Left ventricle myocardium superior (tissue), 1 donor: ENCODE measurements at regions not wholly inside any gene's neighbourhood (a gene's known extent, or its start where the extent isn't known, plus 50 kb on each side); places are given as distances from the start of the nearest gene placed in this dataset.

Source experiments
- ATAC-seq: fragments of 200-7000 bp; cut with Tn5 transposase; one replicate; pipeline ENCODE4 v1.9.1; 2020; ENCODE audit warnings: mild to moderate bottlenecking, moderate library complexity
- DNase-seq: peaks from one replicate; pipeline ENCODE4 v3.0.0-alpha.2; 2020
- intact Hi-C: fragments of 100-400 bp; cut with micrococcal nuclease; formaldehyde crosslinking; loops from one replicate; pipeline ENCODE4 v1.11.0; 2022
- donor health status: DM: no; HTN: yes; CAD: no; lungs with severe emphysema.

DNA sequence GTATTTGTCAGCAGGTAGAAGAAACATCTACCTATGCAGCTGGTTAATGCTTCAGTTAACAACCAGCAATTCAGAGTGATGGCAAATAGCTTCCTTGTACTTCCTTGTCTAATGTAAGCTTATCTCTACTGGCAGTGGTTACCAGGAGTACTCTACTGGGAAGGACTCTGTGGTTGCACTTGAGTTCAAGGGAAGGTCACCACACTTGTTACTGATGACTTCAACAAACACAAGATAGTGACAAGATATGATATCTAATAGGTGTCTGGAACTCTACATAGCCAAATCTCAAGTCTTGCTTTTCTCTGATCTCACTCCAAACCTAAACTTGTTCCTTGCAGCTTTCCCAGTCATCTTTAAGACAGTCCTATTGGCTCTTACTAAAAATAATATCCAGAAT is 1644.9 kb upstream of the TENM3 start:
- no peak for ATAC-seq
- intact Hi-C loops, result no loop called here
- no peak for DNase-seq

DNA sequence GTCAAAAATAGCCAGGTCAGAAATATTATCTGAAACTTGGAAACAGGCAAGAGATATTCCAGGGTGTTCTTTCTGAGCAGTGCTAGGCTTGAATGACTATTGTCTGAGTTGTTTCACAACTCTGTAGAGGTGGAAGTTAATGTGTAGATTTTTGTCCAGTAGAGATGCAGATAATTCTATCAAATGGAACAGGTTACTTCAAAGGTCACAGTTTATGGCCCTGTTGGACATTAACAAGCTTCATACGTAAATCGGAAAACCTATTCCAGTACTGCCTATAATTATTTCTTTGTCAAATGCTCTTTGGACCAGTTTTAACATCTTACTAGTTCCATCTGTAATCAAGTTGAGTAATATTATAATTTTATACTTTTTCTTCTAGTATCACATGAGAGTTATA is 1639.4 kb upstream of the TENM3 start:
- ATAC-seq, result no peak
- intact Hi-C loops, result no loop called here
- DNase-seq, result no peak

DNA sequence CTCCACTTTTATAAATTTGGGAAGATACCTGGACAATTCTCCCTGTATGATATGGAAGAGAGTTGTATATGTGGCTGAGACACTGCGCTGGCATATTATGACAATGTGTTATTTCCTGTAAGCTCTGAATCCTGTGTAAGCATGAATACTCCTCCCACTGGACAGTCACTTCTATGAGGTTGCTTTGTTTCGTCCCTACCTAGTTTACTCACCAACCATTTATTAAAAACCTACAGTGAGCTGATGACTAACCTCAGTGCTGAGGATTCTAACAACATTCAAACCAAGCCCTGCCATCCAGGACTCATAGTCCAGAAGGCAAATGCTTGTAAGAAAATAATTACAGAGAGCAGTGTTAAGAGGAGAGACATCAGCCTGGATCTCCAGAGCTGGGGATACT is 1632.9 kb upstream of the TENM3 start:
- no peak for ATAC-seq
- intact Hi-C loops, result no loop called here
- DNase-seq, result no peak

DNA sequence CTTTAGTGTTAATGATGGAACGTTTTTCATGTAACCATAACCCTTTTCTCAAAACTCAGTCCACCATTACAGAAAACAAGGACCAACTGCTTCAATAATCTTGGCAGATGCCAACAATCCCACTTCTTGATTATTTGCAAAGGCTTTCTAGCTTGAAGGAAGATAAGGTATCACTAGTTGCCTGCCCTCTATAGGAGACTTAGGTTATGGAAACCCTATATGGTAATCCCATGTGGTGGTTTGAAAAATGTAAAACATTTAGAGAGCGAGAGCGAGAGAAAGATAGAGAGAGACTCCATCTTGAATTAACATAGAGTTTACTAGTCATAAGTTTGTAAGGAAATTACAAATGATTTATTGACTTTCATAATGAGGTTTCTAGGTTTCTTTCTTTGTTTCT is 1627.5 kb upstream of the TENM3 start:
- ATAC-seq (no peak), DNase-seq (no peak)
- intact Hi-C loops, result no loop called here

DNA sequence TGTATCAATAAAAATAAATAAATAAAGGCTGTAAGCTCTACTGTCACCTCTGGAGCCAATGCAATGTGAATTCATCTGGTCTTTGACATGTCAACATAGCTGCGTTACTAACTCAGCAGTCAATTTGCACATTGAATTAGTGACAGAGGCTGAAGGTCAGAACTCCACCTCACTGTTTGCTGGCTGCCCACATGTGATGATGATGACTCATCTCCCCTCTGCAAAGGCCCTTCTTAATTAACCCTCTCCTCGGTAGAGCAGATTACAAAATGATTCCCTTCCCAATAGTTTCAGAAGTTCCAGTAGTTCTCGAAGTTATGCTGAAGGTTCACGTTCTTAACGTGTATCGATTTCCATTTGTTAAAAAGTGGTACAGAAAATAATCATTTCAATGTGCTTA is 1626.0 kb upstream of the TENM3 start:
- DNase-seq (no peak), ATAC-seq (no peak)
- intact Hi-C loops, result no loop called here

- intact Hi-C loops, result no loop called here
- ATAC-seq, result no peak
- no peak for DNase-seq
Observed at GRCh38 chr4:180618396-180618795, 1624.8 kb upstream of the TENM3 start.

DNA sequence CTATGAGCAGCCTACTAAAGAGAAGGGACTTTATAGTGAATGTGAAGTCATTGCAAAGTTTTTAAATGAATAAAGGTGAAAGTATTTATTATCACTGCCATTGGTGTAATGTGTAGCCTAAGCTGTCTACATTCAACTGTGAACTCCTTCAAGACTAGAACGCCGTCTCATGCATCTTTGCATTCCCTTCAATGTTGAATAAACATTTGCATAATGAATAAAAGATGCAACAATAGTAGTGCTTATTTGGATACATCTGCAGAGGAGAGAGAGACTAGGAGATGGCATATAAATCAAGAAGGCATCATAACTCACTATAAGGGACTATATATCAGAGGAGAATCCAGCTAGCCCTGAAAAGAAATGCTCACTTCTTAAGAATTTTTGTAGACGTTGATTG is 1623.8 kb upstream of the TENM3 start:
- DNase-seq, result no peak
- intact Hi-C loops, result no loop called here
- ATAC-seq, result no peak

DNA sequence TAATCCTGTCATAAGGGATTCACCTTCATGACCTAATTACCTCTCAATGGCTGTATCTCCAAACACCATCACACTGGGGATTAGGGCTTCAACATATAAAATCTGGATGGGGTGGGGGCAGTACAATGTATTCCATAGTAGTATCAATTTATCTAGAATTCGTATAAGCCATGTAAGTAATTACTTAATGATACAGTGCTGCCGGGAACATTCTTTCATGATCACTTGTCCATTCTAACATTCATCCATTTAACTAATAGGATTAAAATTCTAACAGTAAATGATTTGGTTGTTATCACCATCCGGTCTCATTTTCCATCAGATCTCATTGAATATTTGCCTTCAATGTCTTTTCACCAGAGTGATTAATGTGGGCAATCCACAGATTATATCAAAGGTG is 1620.9 kb upstream of the TENM3 start:
- intact Hi-C loops, result no loop called here
- DNase-seq, result no peak
- no peak for ATAC-seq

GRCh38 chr4:180625653-180626052 is 1617.5 kb upstream of the TENM3 start:
- DNase-seq (no peak), ATAC-seq (no peak)
- intact Hi-C loops, result no loop called here

DNA sequence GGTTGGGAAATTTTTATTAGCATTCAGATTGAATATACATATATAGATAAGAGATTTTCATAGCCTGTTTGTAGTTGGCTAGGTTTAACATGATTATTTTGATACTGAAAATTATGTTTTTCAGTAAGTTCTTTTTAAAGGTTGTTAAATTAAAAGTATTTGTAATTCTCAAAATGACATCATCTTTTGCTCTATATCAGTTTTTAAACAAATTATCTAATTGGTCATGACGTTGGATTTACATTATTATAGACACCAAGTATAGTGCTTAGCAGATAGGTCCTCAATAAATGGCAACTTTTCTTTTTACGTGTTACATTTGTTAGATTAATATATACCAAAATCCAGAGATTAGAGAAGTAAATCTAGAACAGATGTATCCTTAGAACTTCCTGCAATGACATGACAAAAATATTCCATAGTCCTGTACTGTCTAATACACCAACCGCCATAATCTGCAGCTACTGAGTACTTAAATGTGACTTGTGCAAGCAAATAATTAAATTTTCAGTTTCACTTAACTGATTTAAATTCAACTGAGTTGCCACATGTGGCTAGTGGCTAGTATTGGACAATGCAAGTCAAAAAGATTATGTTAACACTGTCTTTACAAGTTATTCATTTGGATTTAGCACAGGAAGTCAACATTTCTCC is 1613.1 kb upstream of the TENM3 start:
- ATAC-seq (no peak), DNase-seq (no peak)
- intact Hi-C loops, result no loop called here

DNA sequence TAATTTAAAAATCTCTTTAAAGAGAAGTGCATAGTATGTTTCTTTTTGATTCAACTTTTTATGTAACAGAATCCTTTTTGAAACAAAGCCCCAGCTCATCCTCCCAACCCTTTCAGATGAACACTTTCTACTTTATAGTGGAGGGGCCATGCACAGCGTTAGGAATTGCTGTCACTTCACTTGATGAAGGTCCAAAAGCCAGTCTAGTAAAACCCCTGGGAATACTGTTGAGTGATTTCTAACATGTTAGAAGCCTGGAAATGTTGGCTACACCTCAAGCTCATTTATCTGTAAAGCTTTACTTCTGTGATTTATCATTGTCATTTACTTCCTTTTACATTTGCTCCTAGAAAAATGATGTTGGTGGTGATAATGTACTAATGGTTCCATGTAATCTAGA is 1608.9 kb upstream of the TENM3 start:
- ATAC-seq (no peak), DNase-seq (no peak)
- intact Hi-C loops, result no loop called here

- intact Hi-C loops, result no loop called here
- ATAC-seq, result no peak
- no peak for DNase-seq
Observed at GRCh38 chr4:180635281-180635680, 1607.9 kb upstream of the TENM3 start.

DNA sequence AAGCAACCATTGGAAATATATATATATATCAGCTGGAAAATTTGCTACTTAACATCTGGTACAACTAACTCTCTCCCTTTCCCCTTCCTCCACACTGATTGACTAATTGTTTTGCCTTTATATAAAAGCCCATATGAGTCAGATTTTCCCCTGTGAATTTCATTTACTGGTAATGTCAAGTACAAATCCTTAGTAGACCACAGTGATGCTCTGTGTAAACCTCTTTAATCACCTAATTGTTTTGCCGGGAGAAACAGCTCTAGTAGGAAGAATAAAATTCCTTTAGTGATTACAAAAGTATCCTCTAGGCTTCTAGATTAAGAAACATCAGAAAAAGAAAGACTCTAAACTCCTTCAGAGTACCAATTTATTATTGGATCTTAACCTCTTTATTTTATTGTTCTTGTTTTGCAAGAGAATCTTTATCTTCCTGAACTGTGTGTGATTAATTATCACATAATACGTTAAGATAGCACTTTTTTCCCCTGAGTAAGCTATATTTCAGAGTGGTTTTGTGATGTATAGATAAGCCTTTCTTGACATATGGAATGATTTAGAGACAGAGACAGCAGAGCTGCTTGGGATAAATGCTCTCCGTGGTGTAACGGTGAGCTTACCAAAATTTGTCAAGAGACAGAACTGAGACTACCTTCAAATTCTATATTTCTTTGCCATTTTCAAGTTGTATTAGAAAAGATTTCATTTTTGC is 1606.4 kb upstream of the TENM3 start:
- ATAC-seq, result no peak
- intact Hi-C loops, result no loop called here
- DNase-seq, result no peak

GRCh38 chr4:180637616-180638015 is 1605.6 kb upstream of the TENM3 start:
- intact Hi-C loops, result no loop called here
- DNase-seq (no peak), ATAC-seq (no peak)

DNA sequence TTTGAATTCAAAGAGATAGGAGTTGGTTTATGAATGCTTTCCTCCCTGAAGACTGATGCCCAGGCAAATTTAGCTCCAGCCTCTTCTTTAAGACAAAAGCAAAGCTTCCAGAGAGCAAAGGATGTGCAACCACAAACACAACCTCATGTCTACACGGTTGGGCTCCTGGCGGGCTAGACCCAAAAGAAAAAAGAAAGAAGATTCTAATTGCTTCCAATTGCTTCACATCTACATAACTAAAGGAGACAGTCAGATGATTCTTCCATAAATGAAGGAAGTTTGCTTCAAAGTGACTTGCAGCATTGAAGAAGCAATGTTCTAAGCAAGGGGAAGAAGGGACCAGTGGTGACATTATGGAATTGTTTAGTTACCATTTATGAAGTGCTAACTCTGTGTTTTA is 1603.0 kb upstream of the TENM3 start:
- ATAC-seq (no peak), DNase-seq (no peak)
- intact Hi-C loops, result no loop called here

DNA sequence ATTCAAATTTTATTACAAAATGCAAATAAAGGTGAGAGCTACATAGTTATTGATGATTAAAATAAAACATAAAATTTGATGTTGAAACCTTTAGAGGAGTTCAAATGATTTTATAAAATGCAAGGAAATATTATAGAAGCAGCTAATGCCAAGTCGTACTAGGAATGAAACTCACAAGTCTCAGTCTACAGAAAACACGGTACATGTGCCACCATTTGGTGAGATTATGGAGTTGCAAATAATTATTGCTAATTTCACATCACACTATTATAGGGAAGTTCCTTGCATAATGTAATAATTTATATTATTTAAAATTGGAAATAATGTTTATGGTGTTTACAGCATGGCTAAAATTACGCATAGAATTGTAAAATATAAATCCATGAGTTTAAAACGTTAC is 1601.7 kb upstream of the TENM3 start:
- intact Hi-C loops, result no loop called here
- ATAC-seq (no peak), DNase-seq (no peak)

DNA sequence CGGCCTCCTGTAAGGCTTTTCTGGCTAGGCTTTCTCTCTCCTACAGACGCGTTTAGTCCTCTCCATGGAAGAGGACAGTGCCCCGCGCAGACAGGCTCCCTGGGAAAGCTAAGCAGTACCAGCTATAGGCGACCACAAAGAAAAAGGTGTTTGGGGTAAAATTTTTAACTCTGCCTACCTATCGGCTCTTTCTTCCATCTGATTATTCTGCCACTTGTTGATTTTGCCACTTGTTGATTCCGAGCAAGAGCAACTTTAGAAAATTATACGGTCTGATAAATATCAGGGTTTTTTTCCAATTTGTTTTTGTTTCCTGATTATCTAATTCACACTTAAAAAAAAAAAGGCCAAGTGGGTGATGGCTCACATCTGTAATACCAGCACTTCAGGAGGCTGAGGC is 1600.5 kb upstream of the TENM3 start:
- ATAC-seq (no peak), DNase-seq (no peak)
- intact Hi-C loops, result no loop called here

- DNase-seq, result no peak
- no peak for ATAC-seq
- intact Hi-C loops, result no loop called here
Observed at GRCh38 chr4:180650273-180650672, 1592.9 kb upstream of the TENM3 start.

GRCh38 chr4:180652533-180652932 is 1590.7 kb upstream of the TENM3 start:
- DNase-seq (no peak), ATAC-seq (no peak)
- intact Hi-C loops, result no loop called here

DNA sequence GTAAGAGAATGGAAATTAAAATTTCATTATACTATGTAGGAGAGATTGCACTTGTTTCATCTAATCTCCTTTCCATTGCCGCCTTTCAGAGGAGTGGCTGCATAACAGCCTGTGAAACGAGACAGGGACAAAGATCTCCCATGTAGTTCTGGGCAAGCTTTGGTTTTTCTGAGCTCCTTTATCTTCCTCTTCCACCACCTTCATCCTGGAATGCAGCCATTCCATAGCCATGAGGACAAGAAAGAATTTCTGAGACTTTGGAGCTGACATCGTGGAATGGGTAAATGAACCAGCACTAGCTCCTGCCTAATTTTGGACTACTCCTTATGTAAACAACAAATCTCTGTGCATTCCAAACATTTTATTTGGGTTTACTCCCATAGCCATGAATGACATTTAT is 1587.3 kb upstream of the TENM3 start:
- no peak for DNase-seq
- no peak for ATAC-seq
- intact Hi-C loops, result no loop called here

GRCh38 chr4:180657881-180658280 is 1585.3 kb upstream of the TENM3 start:
- ATAC-seq (no peak), DNase-seq (no peak)
- intact Hi-C loops, result no loop called here
